NB4 (cell line): ENCODE measurements at regions not wholly inside any gene's neighbourhood (a gene's known extent, or its start where the extent isn't known, plus 50 kb on each side); places are given as distances from the start of the nearest gene placed in this dataset.

ENCODE experiments used
- MYC ChIP-seq: IDR thresholded peaks from 2 replicates; pipeline ENCODE4 v1.6.1; 2011; ENCODE audit warnings: low read depth, low read length
- POLR2A ChIP-seq: IDR thresholded peaks from 2 replicates; pipeline ENCODE4 v1.6.1; 2011; ENCODE audit warnings: mild to moderate bottlenecking; ENCODE audit not compliant: insufficient read length; ENCODE audit errors: extremely low read depth
- TF ChIP-seq, protein P1 (sequence below): IDR thresholded peaks from one replicate; pipeline ENCODE4 v1.5.1; 2012; ENCODE audit warnings: low read depth, low read length
- TF ChIP-seq, protein P2 (sequence below): IDR thresholded peaks from 2 replicates; pipeline ENCODE4 v1.6.1; 2011; ENCODE audit warnings: low read depth, low read length

DNA sequence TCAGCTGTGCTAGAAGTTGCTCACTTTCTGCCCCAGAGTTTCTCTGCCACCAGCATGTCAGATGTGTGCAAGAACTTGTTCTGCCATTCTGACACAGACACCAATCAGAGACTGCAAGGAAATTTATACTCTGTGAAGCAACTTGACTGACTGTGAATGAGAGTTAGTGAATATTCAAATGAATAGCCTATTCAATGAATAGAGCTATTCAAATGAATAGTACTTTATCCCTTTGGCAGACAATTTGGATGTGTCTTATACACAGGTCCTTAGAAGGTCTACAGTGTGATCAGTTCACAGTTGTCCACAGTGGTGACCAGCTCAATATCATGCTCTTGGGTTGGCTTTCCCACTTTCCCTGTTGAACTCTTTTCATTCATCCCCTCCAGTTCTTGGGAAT, 138.1 kb downstream of the MACC1 start:
- TF ChIP-seq, protein P1, sequence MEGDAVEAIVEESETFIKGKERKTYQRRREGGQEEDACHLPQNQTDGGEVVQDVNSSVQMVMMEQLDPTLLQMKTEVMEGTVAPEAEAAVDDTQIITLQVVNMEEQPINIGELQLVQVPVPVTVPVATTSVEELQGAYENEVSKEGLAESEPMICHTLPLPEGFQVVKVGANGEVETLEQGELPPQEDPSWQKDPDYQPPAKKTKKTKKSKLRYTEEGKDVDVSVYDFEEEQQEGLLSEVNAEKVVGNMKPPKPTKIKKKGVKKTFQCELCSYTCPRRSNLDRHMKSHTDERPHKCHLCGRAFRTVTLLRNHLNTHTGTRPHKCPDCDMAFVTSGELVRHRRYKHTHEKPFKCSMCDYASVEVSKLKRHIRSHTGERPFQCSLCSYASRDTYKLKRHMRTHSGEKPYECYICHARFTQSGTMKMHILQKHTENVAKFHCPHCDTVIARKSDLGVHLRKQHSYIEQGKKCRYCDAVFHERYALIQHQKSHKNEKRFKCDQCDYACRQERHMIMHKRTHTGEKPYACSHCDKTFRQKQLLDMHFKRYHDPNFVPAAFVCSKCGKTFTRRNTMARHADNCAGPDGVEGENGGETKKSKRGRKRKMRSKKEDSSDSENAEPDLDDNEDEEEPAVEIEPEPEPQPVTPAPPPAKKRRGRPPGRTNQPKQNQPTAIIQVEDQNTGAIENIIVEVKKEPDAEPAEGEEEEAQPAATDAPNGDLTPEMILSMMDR = no peak
- TF ChIP-seq POLR2A = no peak
- TF ChIP-seq MYC = no peak
- TF ChIP-seq, protein P2, sequence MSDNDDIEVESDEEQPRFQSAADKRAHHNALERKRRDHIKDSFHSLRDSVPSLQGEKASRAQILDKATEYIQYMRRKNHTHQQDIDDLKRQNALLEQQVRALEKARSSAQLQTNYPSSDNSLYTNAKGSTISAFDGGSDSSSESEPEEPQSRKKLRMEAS = no peak
